Ovary (tissue), 3 donors: ENCODE measurements at regions not wholly inside any gene's neighbourhood (a gene's known extent, or its start where the extent isn't known, plus 50 kb on each side); places are given as distances from the start of the nearest gene placed in this dataset.

ENCODE experiments used
- CTCF ChIP-seq, 3 donors: fragments of 450-650 bp in 2 of 3; fragments of 200-600 bp in 1 of 3; IDR thresholded peaks; one replicate each; pipeline versions ENCODE4 v1.5.1 to v1.8.0; 2016 to 2022; ENCODE audit warnings: antibody characterized with exemption in 3 of 3, mild to moderate bottlenecking in 1 of 3
- EP300 ChIP-seq: sonication (generic); formaldehyde crosslinking; IDR thresholded peaks from one replicate; pipeline ENCODE4 v1.6.1; 2017; ENCODE audit warnings: antibody characterized with exemption
- POLR2A ChIP-seq: fragments of 450-650 bp; IDR thresholded peaks from one replicate; pipeline ENCODE4 v1.6.1; 2017; ENCODE audit warnings: antibody characterized with exemption, mild to moderate bottlenecking, moderate library complexity
- donor health status: DM: no; HTN: no; CAD: no.

- TF ChIP-seq CTCF (IDR thresholded peaks at IDR 0.05) (no peak), POLR2A (no peak), EP300 (no peak)
Observed at GRCh38 chr5:167992868-167993267, 298.6 kb upstream of the WWC1 start.
